ENCODE measurements at regions not wholly inside any gene's neighbourhood (a gene's known extent, or its start where the extent isn't known, plus 50 kb on each side); places are given as distances from the start of the nearest gene placed in this dataset.

GRCh38 chr16:6937641-6938040 lies 395.0 kb upstream of the RBFOX1 start:
- H3K36me3 ChIP-seq (ENCODE audit: control insufficient read depth in 1 of 2, insufficient read depth in 2 of 2, low read length in 2 of 2), result no peaks in the 10 kb centered on the region
- peak overlapping the region; percentile 19 for H3K4me2 ChIP-seq (ENCODE audit: low read length)
- H2AK5ac ChIP-seq (ENCODE audit: low read length), result no peak overlapping the region
- H4K91ac ChIP-seq (ENCODE audit: low read depth, low read length), result peak overlapping the region; percentile 77
- H3K9ac ChIP-seq (ENCODE audit: low read length), result no peak overlapping the region
- no peak overlapping the region for H4K8ac ChIP-seq (ENCODE audit: low read depth, low read length)
- no CpG with 5 or more reads among the region's 5 CpGs for WGBS (ENCODE audit: extremely low coverage, insufficient coverage, insufficient read length)
- peak overlapping the region; percentile 71 for H3K14ac ChIP-seq (ENCODE audit: low read length)
- H4K12ac ChIP-seq (ENCODE audit: low read depth, low read length), result no peak overlapping the region
- H3K9me3 ChIP-seq (ENCODE audit: insufficient read depth, low read depth, low read length), result no peaks in the 10 kb centered on the region
- no peak overlapping the region for H2BK12ac ChIP-seq (ENCODE audit: low read length)
- H3K4me1 ChIP-seq (ENCODE audit: control insufficient read depth in 1 of 2, insufficient read depth in 2 of 2, low read length in 2 of 2), result peaks cover 8 to 9% of the 10 kb centered on the region in 2 experiments
- no peak overlapping the region for H2AFZ ChIP-seq (ENCODE audit: insufficient read depth, low read length, poor library complexity)
- peaks cover 3% of the 10 kb centered on the region for H3K79me2 ChIP-seq (ENCODE audit: control insufficient read depth, insufficient read depth, low read length, poor library complexity)
- peak; percentile 16 to 64 for DNase-seq
- peak overlapping the region; percentile 87 for H3K27ac ChIP-seq (ENCODE audit: low read depth, low read length)
- no peak overlapping the region for H3K4ac ChIP-seq (ENCODE audit: low read depth, low read length)
- H3K4me3 ChIP-seq (ENCODE audit: low read depth, low read length), result no peak overlapping the region
- no peaks in the 10 kb centered on the region for H3K27me3 ChIP-seq (ENCODE audit: insufficient read depth, low read length)
- peaks cover 16% of the 10 kb centered on the region for H3K79me1 ChIP-seq (ENCODE audit: low read length)
- no peak overlapping the region for H3K18ac ChIP-seq (ENCODE audit: low read length)
- no peak overlapping the region for H3K23ac ChIP-seq (ENCODE audit: low read length)
- peak overlapping the region; percentile 85 for H2BK5ac ChIP-seq (ENCODE audit: low read depth, low read length, poor library complexity)
- H2BK120ac ChIP-seq (ENCODE audit: insufficient read depth, low read length, poor library complexity), result peak overlapping the region; percentile 71

GRCh38 chr16:6932871-6933385 lies 399.7 kb upstream of the RBFOX1 start:
- Histone ChIP-seq H2BK5ac (ENCODE audit: low read depth, low read length, poor library complexity) (no peak overlapping the region), H3K27me3 (ENCODE audit: insufficient read depth, low read length) (no peaks in the 10 kb centered on the region), H3K4me2 (ENCODE audit: low read length) (no peak overlapping the region), H3K23ac (ENCODE audit: low read length) (no peak overlapping the region), H3K79me2 (ENCODE audit: control insufficient read depth, insufficient read depth, low read length, poor library complexity) (peaks cover 3% of the 10 kb centered on the region), H3K4me1 (ENCODE audit: control insufficient read depth in 1 of 2, insufficient read depth in 2 of 2, low read length in 2 of 2) (peaks cover 13% of the 10 kb centered on the region in 2 experiments), H2AK5ac (ENCODE audit: low read length) (no peak overlapping the region), H3K9ac (ENCODE audit: low read length) (no peak overlapping the region), H2BK120ac (ENCODE audit: insufficient read depth, low read length, poor library complexity) (no peak overlapping the region), H4K8ac (ENCODE audit: low read depth, low read length) (no peak overlapping the region), H3K4me3 (ENCODE audit: low read depth, low read length) (no peak overlapping the region), H3K27ac (ENCODE audit: low read depth, low read length) (no peak overlapping the region), H3K14ac (ENCODE audit: low read length) (no peak overlapping the region), H3K4ac (ENCODE audit: low read depth, low read length) (no peak overlapping the region), H4K91ac (ENCODE audit: low read depth, low read length) (no peak overlapping the region), H4K12ac (ENCODE audit: low read depth, low read length) (no peak overlapping the region), H2BK12ac (ENCODE audit: low read length) (no peak overlapping the region), H3K36me3 (ENCODE audit: control insufficient read depth in 1 of 2, insufficient read depth in 2 of 2, low read length in 2 of 2) (no peaks in the 10 kb centered on the region), H3K18ac (ENCODE audit: low read length) (no peak overlapping the region), H3K9me3 (ENCODE audit: insufficient read depth, low read depth, low read length) (peaks cover 3% of the 10 kb centered on the region), H3K79me1 (ENCODE audit: low read length) (peaks cover 24% of the 10 kb centered on the region), H2AFZ (ENCODE audit: insufficient read depth, low read length, poor library complexity) (no peak overlapping the region)
- no CpG with 5 or more reads among the region's 5 CpGs for WGBS (ENCODE audit: extremely low coverage, insufficient coverage, insufficient read length)
- peak in 1 of 2 donors; percentile 25 for DNase-seq

- H2BK5ac ChIP-seq (ENCODE audit: low read depth, low read length, poor library complexity), result no peak overlapping the region
- no peak overlapping the region for H3K4me2 ChIP-seq (ENCODE audit: low read length)
- peaks cover 12 to 16% of the 10 kb centered on the region in 2 experiments for H3K4me1 ChIP-seq (ENCODE audit: control insufficient read depth in 1 of 2, insufficient read depth in 2 of 2, low read length in 2 of 2)
- no peak overlapping the region for H3K4ac ChIP-seq (ENCODE audit: low read depth, low read length)
- no peak overlapping the region for H3K4me3 ChIP-seq (ENCODE audit: low read depth, low read length)
- peaks cover 23% of the 10 kb centered on the region for H3K79me1 ChIP-seq (ENCODE audit: low read length)
- H2BK12ac ChIP-seq (ENCODE audit: low read length), result no peak overlapping the region
- no peak overlapping the region for H4K8ac ChIP-seq (ENCODE audit: low read depth, low read length)
- peaks cover 3% of the 10 kb centered on the region for H3K9me3 ChIP-seq (ENCODE audit: insufficient read depth, low read depth, low read length)
- peak overlapping the region; percentile 14 for H3K27ac ChIP-seq (ENCODE audit: low read depth, low read length)
- H3K18ac ChIP-seq (ENCODE audit: low read length), result no peak overlapping the region
- no peaks in the 10 kb centered on the region for H3K27me3 ChIP-seq (ENCODE audit: insufficient read depth, low read length)
- no peak overlapping the region for H2AFZ ChIP-seq (ENCODE audit: insufficient read depth, low read length, poor library complexity)
- no peak overlapping the region for H4K91ac ChIP-seq (ENCODE audit: low read depth, low read length)
- no peak overlapping the region for H3K14ac ChIP-seq (ENCODE audit: low read length)
- peak in 1 of 2 donors; percentile 46 for DNase-seq
- no peaks in the 10 kb centered on the region for H3K36me3 ChIP-seq (ENCODE audit: control insufficient read depth in 1 of 2, insufficient read depth in 2 of 2, low read length in 2 of 2)
- no peak overlapping the region for H2BK120ac ChIP-seq (ENCODE audit: insufficient read depth, low read length, poor library complexity)
- no peak overlapping the region for H3K9ac ChIP-seq (ENCODE audit: low read length)
- H3K23ac ChIP-seq (ENCODE audit: low read length), result no peak overlapping the region
- peaks cover 5% of the 10 kb centered on the region for H3K79me2 ChIP-seq (ENCODE audit: control insufficient read depth, insufficient read depth, low read length, poor library complexity)
- no CpG with 5 or more reads among the region's 4 CpGs for WGBS (ENCODE audit: extremely low coverage, insufficient coverage, insufficient read length)
- H4K12ac ChIP-seq (ENCODE audit: low read depth, low read length), result no peak overlapping the region
- H2AK5ac ChIP-seq (ENCODE audit: low read length), result no peak overlapping the region
Measured at GRCh38 chr16:6929868-6930267, 402.8 kb upstream of the RBFOX1 start.

GRCh38 chr16:6926762-6927161 lies 405.9 kb upstream of the RBFOX1 start:
- Histone ChIP-seq H3K4ac (ENCODE audit: low read depth, low read length) (no peak overlapping the region), H3K23ac (ENCODE audit: low read length) (no peak overlapping the region), H2AK5ac (ENCODE audit: low read length) (no peak overlapping the region), H3K27me3 (ENCODE audit: insufficient read depth, low read length) (no peaks in the 10 kb centered on the region), H4K8ac (ENCODE audit: low read depth, low read length) (no peak overlapping the region), H2BK12ac (ENCODE audit: low read length) (peak overlapping the region; percentile 70), H3K4me2 (ENCODE audit: low read length) (peak overlapping the region; percentile 42), H3K9ac (ENCODE audit: low read length) (no peak overlapping the region), H4K12ac (ENCODE audit: low read depth, low read length) (no peak overlapping the region), H4K91ac (ENCODE audit: low read depth, low read length) (peak overlapping the region; percentile 72), H3K36me3 (ENCODE audit: control insufficient read depth in 1 of 2, insufficient read depth in 2 of 2, low read length in 2 of 2) (no peaks in the 10 kb centered on the region), H3K18ac (ENCODE audit: low read length) (no peak overlapping the region), H3K79me1 (ENCODE audit: low read length) (peaks cover 23% of the 10 kb centered on the region), H3K27ac (ENCODE audit: low read depth, low read length) (peak overlapping the region; percentile 76), H2BK5ac (ENCODE audit: low read depth, low read length, poor library complexity) (peak overlapping the region; percentile 74), H3K14ac (ENCODE audit: low read length) (peak overlapping the region; percentile 30), H3K79me2 (ENCODE audit: control insufficient read depth, insufficient read depth, low read length, poor library complexity) (peaks cover 2% of the 10 kb centered on the region), H3K4me3 (ENCODE audit: low read depth, low read length) (no peak overlapping the region), H2BK120ac (ENCODE audit: insufficient read depth, low read length, poor library complexity) (peak overlapping the region; percentile 80), H2AFZ (ENCODE audit: insufficient read depth, low read length, poor library complexity) (peak overlapping the region; percentile 30), H3K9me3 (ENCODE audit: insufficient read depth, low read depth, low read length) (peaks cover 1% of the 10 kb centered on the region), H3K4me1 (ENCODE audit: control insufficient read depth in 1 of 2, insufficient read depth in 2 of 2, low read length in 2 of 2) (peaks cover 6 to 13% of the 10 kb centered on the region in 2 experiments)
- DNase-seq, result peak in 1 of 2 donors; percentile 66
- no CpG with 5 or more reads among the region's 7 CpGs for WGBS (ENCODE audit: extremely low coverage, insufficient coverage, insufficient read length)
